SK-N-SH treated with all-trans-retinoic acid at 6 μM for 48 hours (cell line): ENCODE measurements at regions not wholly inside any gene's neighbourhood (a gene's known extent, or its start where the extent isn't known, plus 50 kb on each side); places are given as distances from the start of the nearest gene placed in this dataset.

Experiments
- CSRNP3 ChIP-seq: fragments of 250-450 bp; sonication (Bioruptor Pico); IDR thresholded peaks from 2 replicates; pipeline ENCODE4 v1.5.1; 2021; ENCODE audit warnings: mild to moderate bottlenecking, moderate library complexity
- PATZ1 ChIP-seq: fragments of 250-450 bp; sonication (Bioruptor Pico); IDR thresholded peaks from 2 replicates; pipeline ENCODE4 v1.8.0; 2020; ENCODE audit warnings: mild to moderate bottlenecking, moderate library complexity, borderline replicate concordance
- RARB ChIP-seq: fragments of 250-450 bp; sonication (Bioruptor Pico); IDR thresholded peaks from 2 replicates; pipeline ENCODE4 v1.8.0; 2021; ENCODE audit warnings: mild to moderate bottlenecking, moderate library complexity
- ZFP30 ChIP-seq: fragments of 450-650 bp; formaldehyde crosslinking; IDR thresholded peaks from 2 replicates; pipeline ENCODE4 v1.5.0; 2022; ENCODE audit warnings: mild to moderate bottlenecking, moderate library complexity
- ZNF565 ChIP-seq: fragments of 450-650 bp; formaldehyde crosslinking; conservative IDR thresholded peaks from 2 replicates; pipeline ENCODE4 v1.5.0; 2020; ENCODE audit warnings: low read depth, mild to moderate bottlenecking, moderate library complexity
- TF ChIP-seq, protein P1 (sequence below): fragments of 250-450 bp; sonication (Bioruptor Pico); IDR thresholded peaks from 2 replicates; pipeline ENCODE4 v1.5.1; 2020; ENCODE audit warnings: low read depth, mild to moderate bottlenecking, moderate library complexity

DNA sequence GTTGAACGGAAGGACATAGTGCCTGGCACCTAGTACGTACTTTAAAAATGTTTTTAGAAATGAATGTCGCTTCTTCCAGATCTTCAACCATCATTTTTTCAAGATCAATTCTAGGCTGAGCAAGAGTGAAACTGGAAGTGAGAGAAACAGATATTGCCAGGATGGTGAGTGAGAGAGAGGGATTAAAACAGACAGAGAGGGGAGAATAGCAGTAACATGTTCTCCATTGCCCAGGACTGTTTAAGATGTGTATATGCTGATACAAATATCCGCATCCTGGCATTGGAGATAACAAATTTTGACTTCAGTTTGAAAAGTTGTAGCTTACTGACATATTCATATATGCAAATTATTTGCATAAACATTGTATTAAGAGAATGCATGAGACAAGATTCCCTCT lies 1156.1 kb downstream of the TBL1XR1 start:
- TF ChIP-seq PATZ1 (no peak), ZFP30 (CRISPR knock-in tag) (no peak), CSRNP3 (CRISPR knock-in tag) (no peak), RARB (CRISPR knock-in tag) (no peak), ZNF565 (CRISPR knock-in tag) (no peak)
- TF ChIP-seq, protein P1, sequence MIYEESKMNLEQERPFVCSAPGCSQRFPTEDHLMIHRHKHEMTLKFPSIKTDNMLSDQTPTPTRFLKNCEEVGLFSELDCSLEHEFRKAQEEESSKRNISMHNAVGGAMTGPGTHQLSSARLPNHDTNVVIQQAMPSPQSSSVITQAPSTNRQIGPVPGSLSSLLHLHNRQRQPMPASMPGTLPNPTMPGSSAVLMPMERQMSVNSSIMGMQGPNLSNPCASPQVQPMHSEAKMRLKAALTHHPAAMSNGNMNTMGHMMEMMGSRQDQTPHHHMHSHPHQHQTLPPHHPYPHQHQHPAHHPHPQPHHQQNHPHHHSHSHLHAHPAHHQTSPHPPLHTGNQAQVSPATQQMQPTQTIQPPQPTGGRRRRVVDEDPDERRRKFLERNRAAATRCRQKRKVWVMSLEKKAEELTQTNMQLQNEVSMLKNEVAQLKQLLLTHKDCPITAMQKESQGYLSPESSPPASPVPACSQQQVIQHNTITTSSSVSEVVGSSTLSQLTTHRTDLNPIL, result no peak
